ENCODE measurements at regions not wholly inside any gene's neighbourhood (a gene's known extent, or its start where the extent isn't known, plus 50 kb on each side); places are given as distances from the start of the nearest gene placed in this dataset.

GRCh38 chr4:57774681-57775080, 664.5 kb upstream of the IGFBP7 start:
- no peaks in the 10 kb centered on the region for H3K4me1 Mint-ChIP-seq
- TF ChIP-seq CTCF (IDR thresholded peaks at IDR 0.05; ENCODE audit: unreplicated experiment in 3 of 3) = no peak
- H3K9me3 Mint-ChIP-seq = peaks cover 9% of the 10 kb centered on the region
- no peak overlapping the region for H3K4me3 Mint-ChIP-seq
- no peak overlapping the region for H3K27ac Mint-ChIP-seq
- no peaks in the 10 kb centered on the region for H3K36me3 Mint-ChIP-seq (ENCODE audit: low read depth)
- H3K27me3 Mint-ChIP-seq (ENCODE audit: low read depth) = no peaks in the 10 kb centered on the region

- Mint-ChIP-seq H3K4me1 (no peaks in the 10 kb centered on the region), H3K9me3 (peaks cover 9% of the 10 kb centered on the region), H3K27me3 (ENCODE audit: low read depth) (no peaks in the 10 kb centered on the region), H3K4me3 (no peak overlapping the region), H3K27ac (no peak overlapping the region), H3K36me3 (ENCODE audit: low read depth) (no peaks in the 10 kb centered on the region)
- TF ChIP-seq CTCF (IDR thresholded peaks at IDR 0.05; ENCODE audit: unreplicated experiment in 3 of 3) = no peak
Measured at GRCh38 chr4:57774171-57774570, 664.0 kb upstream of the IGFBP7 start.

GRCh38 chr4:57766341-57766740, 656.2 kb upstream of the IGFBP7 start:
- peaks cover 10% of the 10 kb centered on the region for H3K9me3 Mint-ChIP-seq
- no peaks in the 10 kb centered on the region for H3K27me3 Mint-ChIP-seq (ENCODE audit: low read depth)
- no peak for TF ChIP-seq CTCF (IDR thresholded peaks at IDR 0.05; ENCODE audit: unreplicated experiment in 3 of 3)
- H3K36me3 Mint-ChIP-seq (ENCODE audit: low read depth) = peaks cover 4% of the 10 kb centered on the region
- H3K4me1 Mint-ChIP-seq = no peaks in the 10 kb centered on the region
- H3K27ac Mint-ChIP-seq = no peak overlapping the region
- H3K4me3 Mint-ChIP-seq = no peak overlapping the region

GRCh38 chr4:57764856-57765255, 654.7 kb upstream of the IGFBP7 start:
- Mint-ChIP-seq H3K9me3 (peaks cover 6% of the 10 kb centered on the region), H3K4me3 (no peak overlapping the region), H3K27ac (no peak overlapping the region), H3K4me1 (no peaks in the 10 kb centered on the region), H3K27me3 (ENCODE audit: low read depth) (no peaks in the 10 kb centered on the region), H3K36me3 (ENCODE audit: low read depth) (peaks cover 4% of the 10 kb centered on the region)
- TF ChIP-seq CTCF (IDR thresholded peaks at IDR 0.05; ENCODE audit: unreplicated experiment in 3 of 3) = no peak

GRCh38 chr4:57763070-57763469, 652.9 kb upstream of the IGFBP7 start:
- H3K27me3 Mint-ChIP-seq (ENCODE audit: low read depth) = no peaks in the 10 kb centered on the region
- H3K9me3 Mint-ChIP-seq = no peaks in the 10 kb centered on the region
- no peaks in the 10 kb centered on the region for H3K4me1 Mint-ChIP-seq
- H3K36me3 Mint-ChIP-seq (ENCODE audit: low read depth) = no peaks in the 10 kb centered on the region
- no peak overlapping the region for H3K4me3 Mint-ChIP-seq
- no peak for TF ChIP-seq CTCF (IDR thresholded peaks at IDR 0.05; ENCODE audit: unreplicated experiment in 3 of 3)
- no peak overlapping the region for H3K27ac Mint-ChIP-seq

GRCh38 chr4:57740625-57741190, 630.5 kb upstream of the IGFBP7 start:
- no peak overlapping the region for H3K4me3 Mint-ChIP-seq
- H3K4me1 Mint-ChIP-seq = peaks cover 11% of the 10 kb centered on the region
- peaks cover 4% of the 10 kb centered on the region for H3K36me3 Mint-ChIP-seq (ENCODE audit: low read depth)
- no peak for TF ChIP-seq CTCF (IDR thresholded peaks at IDR 0.05; ENCODE audit: unreplicated experiment in 3 of 3)
- no peaks in the 10 kb centered on the region for H3K27me3 Mint-ChIP-seq (ENCODE audit: low read depth)
- peaks cover 5% of the 10 kb centered on the region for H3K9me3 Mint-ChIP-seq
- no peak overlapping the region for H3K27ac Mint-ChIP-seq
